OCI-LY7 (cell line): ENCODE measurements at regions not wholly inside any gene's neighbourhood (a gene's known extent, or its start where the extent isn't known, plus 50 kb on each side); places are given as distances from the start of the nearest gene placed in this dataset.

ENCODE experiments used
- CTCF ChIP-seq: fragments of 200-600 bp; sonication (generic); conservative IDR thresholded peaks from 2 replicates; pipeline ENCODE4 v1.5.1; 2014; ENCODE audit warnings: mild to moderate bottlenecking, antibody characterized with exemption, low read length, moderate library complexity, mixed read lengths
- EZH2phosphoT487 ChIP-seq: fragments of 200-600 bp; sonication (generic); IDR thresholded peaks from 2 replicates; pipeline ENCODE4 v1.6.1; 2018; ENCODE audit warnings: low read depth, borderline replicate concordance, mild to moderate bottlenecking, mixed run types, antibody characterized with exemption, low read length, moderate library complexity, mixed read lengths

DNA sequence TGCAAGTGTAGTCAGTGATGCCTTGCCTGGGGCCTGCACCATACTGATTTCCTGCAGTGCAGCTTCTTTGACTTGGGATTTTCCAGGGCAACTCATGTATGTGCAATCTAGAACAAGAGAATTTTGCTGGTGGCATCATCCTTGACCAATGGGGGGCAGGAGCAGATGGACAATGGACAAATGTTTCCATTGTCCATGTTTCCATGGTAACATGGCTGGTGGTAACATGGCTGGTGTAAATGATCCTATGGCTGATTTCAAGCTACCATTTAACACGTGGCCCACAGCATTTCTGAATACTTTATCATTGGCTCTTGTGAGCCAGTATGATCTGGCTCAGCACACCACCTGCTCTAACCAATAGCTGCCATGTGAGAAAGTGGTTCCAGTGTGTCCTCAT, 130.1 kb upstream of the OSMR start:
- TF ChIP-seq EZH2phosphoT487 (no peak), CTCF (no peak)
